IPS-18a (cell line): ENCODE measurements at regions not wholly inside any gene's neighbourhood (a gene's known extent, or its start where the extent isn't known, plus 50 kb on each side); places are given as distances from the start of the nearest gene placed in this dataset.

Experiments
- H3K27ac ChIP-seq: one replicate; pipeline ENCODE4 v1.5.1; 2013; ENCODE audit warnings: low read length
- H3K27me3 ChIP-seq: one replicate; pipeline ENCODE4 v1.6.1; 2013; ENCODE audit warnings: mild to moderate bottlenecking, low read length; ENCODE audit not compliant: control insufficient read depth, insufficient read depth
- H3K36me3 ChIP-seq: one replicate; pipeline ENCODE4 v1.6.1; 2013; ENCODE audit warnings: low read depth, low read length; ENCODE audit not compliant: control insufficient read depth
- H3K4me1 ChIP-seq: one replicate; pipeline ENCODE4 v1.6.1; 2013; ENCODE audit warnings: low read depth, low read length; ENCODE audit not compliant: control insufficient read depth
- H3K4me3 ChIP-seq: one replicate; pipeline ENCODE4 v1.5.1; 2013; ENCODE audit warnings: low read length
- H3K9ac ChIP-seq: one replicate; pipeline ENCODE4 v1.6.1; 2013; ENCODE audit warnings: mild to moderate bottlenecking, low read length, moderate library complexity
- H3K9me3 ChIP-seq: one replicate; pipeline ENCODE4 v1.6.1; 2013; ENCODE audit warnings: low read depth, low read length; ENCODE audit not compliant: control insufficient read depth

- H3K36me3 ChIP-seq, result no peaks in the 10 kb centered on the region
- no peaks in the 10 kb centered on the region for H3K4me1 ChIP-seq
- H3K27me3 ChIP-seq, result no peaks in the 10 kb centered on the region
- no peak overlapping the region for H3K27ac ChIP-seq
- no peak overlapping the region for H3K9ac ChIP-seq
- no peak overlapping the region for H3K4me3 ChIP-seq
- no peaks in the 10 kb centered on the region for H3K9me3 ChIP-seq
These were observed 344.5 kb downstream of the ACTL7B start for GRCh38 chr9:108511307-108511706.

DNA sequence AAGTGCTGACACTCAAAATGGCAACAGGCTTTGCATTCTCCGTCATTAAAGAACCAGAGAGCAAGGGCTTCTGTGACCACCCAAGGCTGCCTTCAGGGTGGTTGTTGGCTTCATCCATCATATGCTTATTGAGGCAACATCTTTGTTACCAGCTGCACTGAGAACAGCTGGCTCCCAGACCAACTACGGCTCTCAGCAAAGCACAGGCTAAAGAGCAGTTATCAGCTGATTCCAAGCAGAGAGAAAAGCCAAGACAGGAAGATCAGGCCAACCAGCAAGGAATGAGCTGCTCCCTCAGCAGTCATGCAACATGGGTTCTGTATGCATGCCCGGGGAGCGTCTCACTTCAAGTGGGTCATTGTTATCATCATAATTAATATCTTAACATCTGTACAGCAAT lies 358.9 kb downstream of the ACTL7B start:
- Histone ChIP-seq H3K4me1 (no peaks in the 10 kb centered on the region), H3K9ac (no peak overlapping the region), H3K36me3 (no peaks in the 10 kb centered on the region)

GRCh38 chr9:108489567-108489966 lies 366.2 kb downstream of the ACTL7B start:
- H3K27ac ChIP-seq, result no peak overlapping the region
- H3K4me3 ChIP-seq, result no peak overlapping the region
- no peak overlapping the region for H3K9ac ChIP-seq
- no peaks in the 10 kb centered on the region for H3K9me3 ChIP-seq
- no peaks in the 10 kb centered on the region for H3K4me1 ChIP-seq
- no peaks in the 10 kb centered on the region for H3K36me3 ChIP-seq
- H3K27me3 ChIP-seq, result no peaks in the 10 kb centered on the region

More for the DNA sequence above, 358.9 kb downstream of the ACTL7B start:
- peaks cover 3% of the 10 kb centered on the region for H3K9me3 ChIP-seq
- H3K27ac ChIP-seq, result no peak overlapping the region
- H3K27me3 ChIP-seq, result no peaks in the 10 kb centered on the region
- H3K4me3 ChIP-seq, result no peak overlapping the region

- Histone ChIP-seq H3K4me1 (no peaks in the 10 kb centered on the region), H3K27ac (no peak overlapping the region), H3K27me3 (no peaks in the 10 kb centered on the region), H3K4me3 (no peak overlapping the region), H3K9me3 (no peaks in the 10 kb centered on the region), H3K9ac (no peak overlapping the region), H3K36me3 (no peaks in the 10 kb centered on the region)
These were observed 369.0 kb downstream of the ACTL7B start for GRCh38 chr9:108486831-108487230.

DNA sequence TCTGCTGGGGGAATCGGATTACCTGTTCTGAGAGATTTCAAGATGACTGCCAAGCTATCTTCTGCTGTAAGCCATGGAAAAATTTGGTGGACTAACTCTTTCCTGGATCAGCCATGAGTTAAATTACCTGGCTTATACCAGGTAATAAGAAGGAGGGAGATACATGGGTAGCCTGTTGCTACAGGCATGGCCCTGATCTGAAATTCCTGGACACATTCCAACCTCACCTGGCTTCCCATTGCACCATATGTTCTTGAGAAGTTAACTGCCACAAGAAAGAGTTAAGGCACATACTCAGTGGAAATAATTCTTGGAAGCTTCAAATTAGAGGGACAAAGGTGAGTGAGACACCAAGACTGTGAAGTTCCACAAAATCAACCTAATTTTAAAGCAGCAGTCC lies 371.3 kb downstream of the ACTL7B start:
- no peaks in the 10 kb centered on the region for H3K9me3 ChIP-seq
- no peaks in the 10 kb centered on the region for H3K36me3 ChIP-seq
- no peak overlapping the region for H3K27ac ChIP-seq
- no peak overlapping the region for H3K4me3 ChIP-seq
- no peaks in the 10 kb centered on the region for H3K4me1 ChIP-seq
- no peaks in the 10 kb centered on the region for H3K27me3 ChIP-seq
- H3K9ac ChIP-seq, result no peak overlapping the region

- no peaks in the 10 kb centered on the region for H3K36me3 ChIP-seq
- no peaks in the 10 kb centered on the region for H3K9me3 ChIP-seq
- H3K27ac ChIP-seq, result no peak overlapping the region
- no peaks in the 10 kb centered on the region for H3K4me1 ChIP-seq
- no peak overlapping the region for H3K9ac ChIP-seq
- no peak overlapping the region for H3K4me3 ChIP-seq
- H3K27me3 ChIP-seq, result no peaks in the 10 kb centered on the region
These were observed 372.1 kb downstream of the ACTL7B start for GRCh38 chr9:108483676-108484075.

DNA sequence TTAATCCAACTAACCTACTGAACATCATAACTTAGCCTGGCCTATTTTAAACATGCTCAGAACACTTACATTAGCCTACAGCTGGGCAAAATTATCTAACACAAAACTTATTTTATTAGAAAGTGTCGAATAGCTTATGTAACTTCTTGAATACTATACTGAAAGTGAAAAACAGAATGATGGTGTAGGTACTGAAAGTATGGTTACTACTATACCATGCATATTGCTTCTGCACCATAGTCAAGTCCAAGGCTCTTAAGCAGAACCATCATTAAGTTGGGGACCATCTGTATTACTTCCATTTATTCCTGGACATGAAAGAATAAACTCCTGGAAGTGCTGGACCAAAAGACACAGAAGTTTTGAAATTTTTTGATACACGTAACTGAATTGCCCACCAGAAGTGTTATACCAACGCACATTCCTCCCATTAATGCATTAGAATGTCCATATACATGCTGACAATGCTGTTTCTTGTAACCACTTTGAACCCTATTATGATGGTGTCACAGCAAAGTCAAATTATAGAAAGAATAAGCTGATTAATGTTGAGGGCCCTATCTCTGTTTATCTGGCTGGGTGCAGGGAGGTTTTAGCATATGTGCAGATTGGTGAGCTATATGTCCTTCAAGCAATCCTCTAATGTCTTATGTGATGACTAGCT lies 375.7 kb downstream of the ACTL7B start:
- Histone ChIP-seq H3K9me3 (no peaks in the 10 kb centered on the region), H3K4me1 (no peaks in the 10 kb centered on the region), H3K36me3 (no peaks in the 10 kb centered on the region), H3K4me3 (no peak overlapping the region), H3K27me3 (no peaks in the 10 kb centered on the region), H3K27ac (no peak overlapping the region), H3K9ac (no peak overlapping the region)

DNA sequence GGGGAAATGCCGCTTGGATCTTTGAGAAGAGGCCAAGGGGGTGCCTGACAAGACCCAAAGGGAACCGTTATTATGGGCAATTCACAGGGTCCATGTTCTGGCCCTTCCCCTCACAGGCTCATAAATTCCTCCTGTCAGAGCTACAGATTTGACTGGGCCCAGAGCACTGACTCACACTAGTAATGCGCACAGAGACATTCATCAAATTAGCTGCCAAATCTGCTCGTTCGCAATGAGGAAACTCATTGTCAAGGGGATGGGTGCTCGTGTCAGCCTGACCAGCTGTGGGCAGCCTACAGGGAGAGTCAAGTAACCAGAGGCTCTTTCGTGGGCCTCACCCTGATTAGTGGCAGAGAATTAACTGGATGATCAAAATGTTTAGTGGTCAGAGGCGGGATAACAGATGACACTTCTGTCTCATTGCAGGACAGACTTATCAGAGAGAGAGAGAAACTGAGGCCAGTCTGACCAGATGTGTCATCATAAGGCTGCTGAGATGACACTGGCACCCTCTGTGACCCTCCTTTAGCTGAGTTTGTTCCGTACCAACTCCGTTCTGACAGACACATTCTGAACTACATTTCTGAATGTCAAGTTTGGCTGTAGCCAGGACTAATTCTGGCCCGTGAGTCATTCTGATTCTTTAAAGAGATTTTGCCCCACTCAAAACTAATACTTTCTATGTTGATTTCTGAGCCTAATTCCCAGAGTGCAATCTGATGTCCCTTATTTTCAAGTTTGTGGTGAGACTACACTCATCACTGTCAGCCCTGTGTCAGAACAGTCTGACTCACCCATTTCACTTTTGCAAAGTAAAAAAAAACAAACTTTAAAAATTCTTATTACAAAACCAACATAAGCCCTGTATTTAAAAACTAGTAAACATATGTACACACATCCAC lies 377.1 kb downstream of the ACTL7B start:
- H3K27ac ChIP-seq, result no peak overlapping the region

GRCh38 chr9:108477529-108478006 lies 378.2 kb downstream of the ACTL7B start:
- H3K9me3 ChIP-seq, result no peaks in the 10 kb centered on the region
- no peak overlapping the region for H3K27ac ChIP-seq
- no peaks in the 10 kb centered on the region for H3K36me3 ChIP-seq
- peaks cover 7% of the 10 kb centered on the region for H3K4me1 ChIP-seq
- no peak overlapping the region for H3K4me3 ChIP-seq
- no peaks in the 10 kb centered on the region for H3K27me3 ChIP-seq
- no peak overlapping the region for H3K9ac ChIP-seq

More for the DNA sequence above, 377.1 kb downstream of the ACTL7B start:
- Histone ChIP-seq H3K9me3 (no peaks in the 10 kb centered on the region), H3K4me1 (peaks cover 3% of the 10 kb centered on the region), H3K36me3 (no peaks in the 10 kb centered on the region), H3K4me3 (no peak overlapping the region), H3K9ac (no peak overlapping the region), H3K27me3 (no peaks in the 10 kb centered on the region)

DNA sequence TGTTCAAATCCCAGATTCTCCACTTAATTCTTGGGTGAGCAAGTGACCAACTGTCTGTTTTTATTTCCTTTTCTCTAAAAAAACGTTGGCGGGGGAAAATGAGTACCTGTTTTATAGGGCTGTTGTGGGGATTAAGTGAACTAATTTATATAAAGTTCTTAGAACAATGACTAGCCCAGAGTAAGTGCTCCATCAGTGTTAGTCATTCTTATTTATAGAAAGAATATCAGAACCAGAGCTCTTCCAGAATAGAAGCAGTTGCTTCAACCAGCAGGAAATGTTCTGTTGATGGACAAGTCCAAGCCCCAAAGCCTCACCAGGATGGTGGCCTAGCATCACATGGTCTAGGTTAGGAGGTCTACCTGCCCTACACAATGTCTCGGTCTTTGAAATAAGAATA lies 379.2 kb downstream of the ACTL7B start:
- no peaks in the 10 kb centered on the region for H3K27me3 ChIP-seq
- H3K9ac ChIP-seq, result no peak overlapping the region
- H3K27ac ChIP-seq, result no peak overlapping the region

DNA sequence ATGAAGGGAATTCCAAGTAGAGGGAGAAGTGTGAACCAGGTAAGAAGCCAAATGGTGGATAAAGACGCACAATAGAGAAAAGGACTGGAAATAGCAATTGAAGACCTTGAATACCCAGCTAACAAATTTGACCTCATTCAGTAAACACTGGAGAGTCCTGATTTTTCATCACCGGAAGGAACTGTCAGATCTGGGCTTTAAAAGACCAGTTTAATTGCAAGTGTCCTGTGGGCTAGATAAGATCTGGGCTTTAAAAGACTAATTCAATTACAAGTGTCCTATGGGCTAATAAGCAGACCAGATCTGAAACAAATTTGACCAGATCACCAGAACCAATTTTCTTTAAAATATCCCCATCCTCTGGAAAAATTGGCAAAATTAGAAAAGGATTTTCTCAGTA lies 380.0 kb downstream of the ACTL7B start:
- no peaks in the 10 kb centered on the region for H3K9me3 ChIP-seq
- no peak overlapping the region for H3K4me3 ChIP-seq
- no peaks in the 10 kb centered on the region for H3K36me3 ChIP-seq
- no peaks in the 10 kb centered on the region for H3K27me3 ChIP-seq
- H3K4me1 ChIP-seq, result peaks cover 7% of the 10 kb centered on the region
- H3K27ac ChIP-seq, result no peak overlapping the region
- H3K9ac ChIP-seq, result no peak overlapping the region

More for the DNA sequence above, 379.2 kb downstream of the ACTL7B start:
- Histone ChIP-seq H3K9me3 (no peaks in the 10 kb centered on the region), H3K36me3 (no peaks in the 10 kb centered on the region), H3K4me1 (peaks cover 7% of the 10 kb centered on the region), H3K4me3 (no peak overlapping the region)
